ENCODE measurements at regions not wholly inside any gene's neighbourhood (a gene's known extent, or its start where the extent isn't known, plus 50 kb on each side); places are given as distances from the start of the nearest gene placed in this dataset.

- peak; percentile 88 for DNase-seq
Measured at GRCh38 chr7:93015779-93016481, 101.8 kb downstream of the SAMD9 start.

GRCh38 chr7:93015101-93015778, 102.5 kb downstream of the SAMD9 start:
- no peak for DNase-seq

GRCh38 chr7:93014410-93014809, 103.4 kb downstream of the SAMD9 start:
- DNase-seq = peak; percentile 83

GRCh38 chr7:93013446-93014061, 104.2 kb downstream of the SAMD9 start:
- DNase-seq = no peak

- no peak for DNase-seq
Measured at GRCh38 chr7:93011351-93012294, 106.2 kb downstream of the SAMD9 start.

GRCh38 chr7:93008833-93009232, 108.9 kb downstream of the SAMD9 start:
- DNase-seq = no peak

GRCh38 chr7:93006480-93007095, 111.2 kb downstream of the SAMD9 start:
- peak; percentile 94 for DNase-seq

- no peak for DNase-seq
Measured at GRCh38 chr7:93004906-93005305, 112.9 kb downstream of the SAMD9 start.

- no peak for DNase-seq
Measured at GRCh38 chr7:92997719-92998118, 120.1 kb downstream of the SAMD9 start.

- DNase-seq = no peak
Measured at GRCh38 chr7:92997152-92997551, 120.6 kb downstream of the SAMD9 start.

- peak; percentile 100 for DNase-seq
Measured at GRCh38 chr7:92994901-92995300, 122.9 kb downstream of the SAMD9 start.

- DNase-seq = no peak
Measured at GRCh38 chr7:92992932-92993331, 124.8 kb downstream of the SAMD9 start.

GRCh38 chr7:92992483-92992882, 125.3 kb downstream of the SAMD9 start:
- no peak for DNase-seq

- DNase-seq = no peak
Measured at GRCh38 chr7:92991190-92991589, 126.6 kb downstream of the SAMD9 start.

GRCh38 chr7:92988941-92989545, 128.7 kb downstream of the SAMD9 start:
- no peak for DNase-seq

GRCh38 chr7:92988051-92988450, 129.7 kb downstream of the SAMD9 start:
- DNase-seq = peak; percentile 97

- no peak for DNase-seq
Measured at GRCh38 chr7:92987538-92987937, 130.2 kb downstream of the SAMD9 start.

GRCh38 chr7:92987095-92987494, 130.7 kb downstream of the SAMD9 start:
- DNase-seq = no peak

- DNase-seq = no peak
Measured at GRCh38 chr7:92982928-92983327, 134.9 kb downstream of the SAMD9 start.

- DNase-seq = peak; percentile 85
Measured at GRCh38 chr7:92976931-92977330, 140.6 kb upstream of the CDK6 start.

GRCh38 chr7:92973974-92974373, 137.6 kb upstream of the CDK6 start:
- no peak for DNase-seq

- DNase-seq = no peak
Measured at GRCh38 chr7:92973293-92973731, 136.9 kb upstream of the CDK6 start.
